NCI-H748 (cell line): ENCODE measurements at regions not wholly inside any gene's neighbourhood (a gene's known extent, or its start where the extent isn't known, plus 50 kb on each side); places are given as distances from the start of the nearest gene placed in this dataset.
A peak's percentile ranks its signal among the peaks of the same experiment; 100 is the strongest.
"Not testable (repeated sequence)": the region's sequence is repeated elsewhere in the genome, so short reads cannot be mapped to it uniquely, and the experiment has no call there.

Experiments
- DNase-seq: peaks from one replicate; lab custom pipeline; 2025; ENCODE audit not compliant: unreplicated experiment; lab: John Stamatoyannopoulos, UW

GRCh38 chr21:25531538-25532250 is 75.6 kb downstream of the MRPL39 start:
- not testable (repeated sequence) for DNase-seq

GRCh38 chr21:25528515-25528914 is 78.8 kb downstream of the MRPL39 start:
- DNase-seq = no peak

GRCh38 chr21:25518491-25518911 is 88.8 kb downstream of the MRPL39 start:
- DNase-seq = no peak

GRCh38 chr21:25515484-25516405 is 91.5 kb downstream of the MRPL39 start:
- no peak for DNase-seq

GRCh38 chr21:25513810-25514209 is 93.5 kb downstream of the MRPL39 start:
- DNase-seq = no peak

GRCh38 chr21:25512095-25513081 is 94.9 kb downstream of the MRPL39 start:
- no peak for DNase-seq

- DNase-seq = no peak
These were observed 97.4 kb downstream of the MRPL39 start for GRCh38 chr21:25509862-25510261.

- DNase-seq = no peak
These were observed 98.9 kb downstream of the MRPL39 start for GRCh38 chr21:25508364-25508763.

- peak; percentile 9 for DNase-seq
These were observed 99.8 kb downstream of the MRPL39 start for GRCh38 chr21:25507522-25507921.

GRCh38 chr21:25506887-25507286 is 100.4 kb downstream of the MRPL39 start:
- peak; percentile 71 for DNase-seq

- no peak for DNase-seq
These were observed 101.0 kb downstream of the MRPL39 start for GRCh38 chr21:25506261-25506660.

- DNase-seq = no peak
These were observed 103.3 kb downstream of the MRPL39 start for GRCh38 chr21:25503981-25504380.

GRCh38 chr21:25501996-25502665 is 105.2 kb downstream of the MRPL39 start:
- DNase-seq = no peak

- no peak for DNase-seq
These were observed 105.8 kb downstream of the MRPL39 start for GRCh38 chr21:25501462-25501861.

- DNase-seq = no peak
These were observed 106.7 kb downstream of the MRPL39 start for GRCh38 chr21:25500598-25500997.

GRCh38 chr21:25496825-25497482 is 110.3 kb downstream of the MRPL39 start:
- DNase-seq = no peak

GRCh38 chr21:25494804-25495203 is 112.5 kb downstream of the MRPL39 start:
- no peak for DNase-seq

- DNase-seq = no peak
These were observed 113.6 kb downstream of the MRPL39 start for GRCh38 chr21:25493722-25494121.

- no peak for DNase-seq
These were observed 116.0 kb downstream of the MRPL39 start for GRCh38 chr21:25491267-25491666.

GRCh38 chr21:25490742-25491141 is 116.5 kb downstream of the MRPL39 start:
- DNase-seq = no peak
